OCI-LY3 (cell line): ENCODE measurements at regions not wholly inside any gene's neighbourhood (a gene's known extent, or its start where the extent isn't known, plus 50 kb on each side); places are given as distances from the start of the nearest gene placed in this dataset.

ENCODE experiments used
- H2AFZ ChIP-seq: fragments of 200-600, 300-600 bp; shearing (Covaris generic); 2 replicates; pipeline ENCODE4 v1.6.0; 2014; ENCODE audit warnings: antibody characterized with exemption, low read depth, low read length
- H3K27ac ChIP-seq: fragments of 200-600, 300-600 bp; sonication (generic); 2 replicates; pipeline ENCODE4 v1.5.1; 2014; ENCODE audit warnings: mild to moderate bottlenecking, low read length, moderate library complexity, mixed read lengths
- H3K27me3 ChIP-seq: fragments of 200-600, 300-600 bp; sonication (generic); 2 replicates; pipeline ENCODE4 v1.6.1; 2014; ENCODE audit warnings: low read depth, low read length, mixed read lengths
- H3K36me3 ChIP-seq: fragments of 200-600, 300-600 bp; sonication (generic); replicated peaks from 2 replicates; pipeline ENCODE3; 2014; ENCODE audit warnings: low read depth, low read length, mixed read lengths
- H3K4me1 ChIP-seq: fragments of 300-600, 200-600 bp; sonication (generic); 2 replicates; pipeline ENCODE4 v1.6.1; 2014; ENCODE audit warnings: low read length, mixed read lengths
- H3K4me2 ChIP-seq: fragments of 200-600, 300-600 bp; sonication (generic); 2 replicates; pipeline ENCODE4 v1.6.1; 2014; ENCODE audit warnings: low read length, mixed read lengths
- H3K4me3 ChIP-seq: fragments of 300-600, 200-600 bp; sonication (generic); 2 replicates; pipeline ENCODE4 v1.5.1; 2014; ENCODE audit warnings: antibody characterized with exemption, mild to moderate bottlenecking, low read length, moderate library complexity
- H3K79me2 ChIP-seq: fragments of 300-600, 200-600 bp; shearing (Covaris generic); 2 replicates; pipeline ENCODE4 v1.6.1; 2014; ENCODE audit warnings: mild to moderate bottlenecking, low read length, mixed read lengths
- H3K9ac ChIP-seq: fragments of 300-600, 200-600 bp; shearing (Covaris generic); 2 replicates; pipeline ENCODE4 v1.6.0; 2014; ENCODE audit warnings: mild to moderate bottlenecking, low read length, moderate library complexity
- H3K9me3 ChIP-seq: fragments of 200-600, 300-600 bp; shearing (Covaris generic); 2 replicates; pipeline ENCODE4 v1.6.1; 2014; ENCODE audit warnings: low read length, mixed read lengths; ENCODE audit not compliant: insufficient read depth
- H4K20me1 ChIP-seq: fragments of 200-600, 300-600 bp; sonication (generic); 2 replicates; pipeline ENCODE4 v1.6.1; 2016; ENCODE audit warnings: low read length, mixed read lengths; ENCODE audit not compliant: insufficient read depth
- CTCF ChIP-seq: fragments of 200-600, 300-600 bp; sonication (generic); IDR thresholded peaks from 2 replicates; pipeline ENCODE4 v1.5.1; 2014; ENCODE audit warnings: antibody characterized with exemption, low read length, low read depth
- EZH2phosphoT487 ChIP-seq: fragments of 200-600 bp; shearing (Covaris generic); IDR thresholded peaks from 2 replicates; pipeline ENCODE4 v1.6.1; 2018; ENCODE audit warnings: antibody characterized with exemption, mixed run types, low read depth

- Histone ChIP-seq H3K27ac (no peak overlapping the region), H2AFZ (no peak overlapping the region)
- TF ChIP-seq EZH2phosphoT487 (no peak), CTCF (no peak)
Observed at GRCh38 chr12:88870000-88870737, 289.9 kb upstream of the KITLG start.

GRCh38 chr12:88868050-88868449 is 287.8 kb upstream of the KITLG start:
- H3K4me3 ChIP-seq, result no peak overlapping the region
- TF ChIP-seq CTCF (no peak), EZH2phosphoT487 (no peak)
- no peaks in the 10 kb centered on the region for H3K9me3 ChIP-seq
- H3K4me2 ChIP-seq, result no peak overlapping the region
- H3K27me3 ChIP-seq, result no peaks in the 10 kb centered on the region
- H3K36me3 ChIP-seq, result no peaks in the 10 kb centered on the region
- H3K79me2 ChIP-seq, result no peaks in the 10 kb centered on the region
- H2AFZ ChIP-seq, result no peak overlapping the region
- H3K4me1 ChIP-seq, result no peaks in the 10 kb centered on the region
- no peak overlapping the region for H3K27ac ChIP-seq
- H3K9ac ChIP-seq, result no peak overlapping the region
- no peaks in the 10 kb centered on the region for H4K20me1 ChIP-seq

More at GRCh38 chr12:88870000-88870737, 289.9 kb upstream of the KITLG start:
- Histone ChIP-seq H4K20me1 (no peaks in the 10 kb centered on the region), H3K9ac (no peak overlapping the region), H3K79me2 (no peaks in the 10 kb centered on the region), H3K9me3 (no peaks in the 10 kb centered on the region), H3K4me2 (no peak overlapping the region), H3K27me3 (no peaks in the 10 kb centered on the region), H3K36me3 (no peaks in the 10 kb centered on the region), H3K4me3 (no peak overlapping the region), H3K4me1 (no peaks in the 10 kb centered on the region)

GRCh38 chr12:88867510-88867909 is 287.2 kb upstream of the KITLG start:
- Histone ChIP-seq H3K4me1 (no peaks in the 10 kb centered on the region), H4K20me1 (no peaks in the 10 kb centered on the region), H3K27me3 (no peaks in the 10 kb centered on the region), H2AFZ (no peak overlapping the region), H3K27ac (no peak overlapping the region), H3K4me2 (no peak overlapping the region), H3K9me3 (no peaks in the 10 kb centered on the region), H3K4me3 (no peak overlapping the region), H3K36me3 (no peaks in the 10 kb centered on the region), H3K9ac (no peak overlapping the region), H3K79me2 (no peaks in the 10 kb centered on the region)
- TF ChIP-seq EZH2phosphoT487 (no peak), CTCF (no peak)

- H3K79me2 ChIP-seq, result no peaks in the 10 kb centered on the region
- H3K4me3 ChIP-seq, result no peak overlapping the region
- TF ChIP-seq EZH2phosphoT487 (no peak), CTCF (no peak)
- H3K4me1 ChIP-seq, result no peaks in the 10 kb centered on the region
- H3K9ac ChIP-seq, result no peak overlapping the region
- H3K9me3 ChIP-seq, result no peaks in the 10 kb centered on the region
- H3K36me3 ChIP-seq, result no peaks in the 10 kb centered on the region
- no peak overlapping the region for H3K27ac ChIP-seq
- H4K20me1 ChIP-seq, result no peaks in the 10 kb centered on the region
- H3K27me3 ChIP-seq, result no peaks in the 10 kb centered on the region
- H2AFZ ChIP-seq, result no peak overlapping the region
- H3K4me2 ChIP-seq, result no peak overlapping the region
Observed at GRCh38 chr12:88866881-88867280, 286.6 kb upstream of the KITLG start.
